ENCODE measurements at regions not wholly inside any gene's neighbourhood (a gene's known extent, or its start where the extent isn't known, plus 50 kb on each side); places are given as distances from the start of the nearest gene placed in this dataset.

DNA sequence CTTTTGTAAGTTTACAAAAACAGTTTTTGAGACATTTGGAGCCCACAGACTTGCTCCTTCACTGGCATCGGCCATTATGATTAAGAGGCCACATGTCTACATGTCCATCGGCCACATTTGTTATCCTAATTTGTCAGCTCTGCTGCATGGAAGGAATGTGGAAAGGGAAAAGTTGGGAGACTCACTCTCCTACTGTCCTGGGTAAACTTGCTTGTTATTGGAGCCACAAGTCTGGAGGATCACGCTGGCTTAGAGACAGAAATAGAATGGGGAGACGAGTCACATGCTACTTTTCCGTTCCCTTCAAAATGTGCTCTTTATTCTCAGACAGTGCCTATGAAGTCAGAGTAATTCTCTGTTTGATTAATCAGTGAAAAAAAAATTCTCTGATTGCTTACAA is 741.2 kb upstream of the PCDH9 start:
- Histone ChIP-seq H3K36me3 (no peaks in the 10 kb centered on the region), H3K9me3 (no peaks in the 10 kb centered on the region), H3K27me3 (no peaks in the 10 kb centered on the region), H3K27ac (no peak overlapping the region), H3K4me1 (no peaks in the 10 kb centered on the region), H3K4me3 (no peak overlapping the region)
- DNase-seq = no peak
- TF ChIP-seq POLR2AphosphoS5 (IDR thresholded peaks at IDR 0.05) = no peak
- TF ChIP-seq, protein P1, sequence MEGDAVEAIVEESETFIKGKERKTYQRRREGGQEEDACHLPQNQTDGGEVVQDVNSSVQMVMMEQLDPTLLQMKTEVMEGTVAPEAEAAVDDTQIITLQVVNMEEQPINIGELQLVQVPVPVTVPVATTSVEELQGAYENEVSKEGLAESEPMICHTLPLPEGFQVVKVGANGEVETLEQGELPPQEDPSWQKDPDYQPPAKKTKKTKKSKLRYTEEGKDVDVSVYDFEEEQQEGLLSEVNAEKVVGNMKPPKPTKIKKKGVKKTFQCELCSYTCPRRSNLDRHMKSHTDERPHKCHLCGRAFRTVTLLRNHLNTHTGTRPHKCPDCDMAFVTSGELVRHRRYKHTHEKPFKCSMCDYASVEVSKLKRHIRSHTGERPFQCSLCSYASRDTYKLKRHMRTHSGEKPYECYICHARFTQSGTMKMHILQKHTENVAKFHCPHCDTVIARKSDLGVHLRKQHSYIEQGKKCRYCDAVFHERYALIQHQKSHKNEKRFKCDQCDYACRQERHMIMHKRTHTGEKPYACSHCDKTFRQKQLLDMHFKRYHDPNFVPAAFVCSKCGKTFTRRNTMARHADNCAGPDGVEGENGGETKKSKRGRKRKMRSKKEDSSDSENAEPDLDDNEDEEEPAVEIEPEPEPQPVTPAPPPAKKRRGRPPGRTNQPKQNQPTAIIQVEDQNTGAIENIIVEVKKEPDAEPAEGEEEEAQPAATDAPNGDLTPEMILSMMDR (IDR thresholded peaks at IDR 0.05) = no peak
- TF ChIP-seq EP300 (IDR thresholded peaks at IDR 0.05; ENCODE audit: low read depth) = no peak
- no peak for TF ChIP-seq POLR2A (IDR thresholded peaks at IDR 0.05)
- in situ Hi-C loops (cut with MboI; ENCODE audit: low pct_ligation_motif_present in 1 of 4, low pct_unique_long_range_greater_than_20kb in 1 of 4, low sequenced_read_pairs in 3 of 4) (no loop called here), intact Hi-C loops (cut with DNase I; ENCODE audit: low total_unique reads) (no loop called here)
- 87 to 89% methylated on average over 3 to 5 of the region's 5 CpGs for WGBS, 2 donors (ENCODE audit: low coverage in 1 of 2)

DNA sequence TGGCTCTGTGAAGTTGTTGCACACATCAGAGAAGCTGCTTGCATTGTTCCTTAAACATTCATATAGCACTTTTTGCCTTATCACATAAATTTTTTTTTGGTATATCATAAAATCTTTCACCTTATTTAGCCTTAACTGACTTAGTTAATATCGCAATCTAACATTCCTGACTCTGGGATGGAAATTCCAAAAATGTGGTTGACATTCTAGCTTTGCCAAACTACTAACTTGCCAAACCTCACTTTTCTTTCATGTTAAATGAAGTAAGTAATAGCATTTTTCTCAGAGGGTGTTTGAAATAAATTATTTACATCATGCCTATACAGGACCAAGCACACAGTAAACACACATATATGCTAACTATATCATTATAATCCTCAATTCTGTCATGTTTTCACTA is 736.9 kb upstream of the PCDH9 start:
- in situ Hi-C loops (cut with MboI; ENCODE audit: low pct_ligation_motif_present in 1 of 4, low pct_unique_long_range_greater_than_20kb in 1 of 4, low sequenced_read_pairs in 3 of 4) = no loop called here
- H3K9me3 ChIP-seq = no peaks in the 10 kb centered on the region
- no peaks in the 10 kb centered on the region for H3K36me3 ChIP-seq
- TF ChIP-seq, protein P1 (IDR thresholded peaks at IDR 0.05) = no peak
- TF ChIP-seq POLR2A (IDR thresholded peaks at IDR 0.05) (no peak), EP300 (IDR thresholded peaks at IDR 0.05; ENCODE audit: low read depth) (no peak), POLR2AphosphoS5 (IDR thresholded peaks at IDR 0.05) (no peak)
- no peak for DNase-seq
- 80 to 83% methylated on average over 1 of the region's 1 CpG for WGBS, 2 donors (ENCODE audit: low coverage in 1 of 2)
- no peaks in the 10 kb centered on the region for H3K4me1 ChIP-seq
- intact Hi-C loops (cut with DNase I; ENCODE audit: low total_unique reads) = no loop called here
- H3K27me3 ChIP-seq = no peaks in the 10 kb centered on the region
- H3K4me3 ChIP-seq = no peak overlapping the region
- no peak overlapping the region for H3K27ac ChIP-seq

DNA sequence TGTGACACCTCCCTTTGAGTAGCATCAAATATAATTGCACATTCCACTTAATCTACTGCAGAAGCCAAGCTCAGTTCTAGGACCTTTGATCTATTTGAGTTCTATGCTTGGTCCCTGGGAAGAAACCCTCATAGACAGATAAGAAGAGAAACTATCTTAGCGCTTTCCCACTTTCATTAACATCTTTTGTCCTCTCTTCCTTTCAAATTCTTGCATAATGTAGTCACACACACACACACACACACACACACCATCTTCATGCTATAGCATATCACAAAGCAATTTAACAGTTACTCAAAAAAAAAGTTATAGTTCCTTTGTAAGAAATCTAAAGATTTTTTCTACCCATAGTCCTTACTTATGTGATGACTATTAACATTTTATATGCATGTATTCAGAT is 735.9 kb upstream of the PCDH9 start:
- in situ Hi-C loops (cut with MboI; ENCODE audit: low pct_ligation_motif_present in 1 of 4, low pct_unique_long_range_greater_than_20kb in 1 of 4, low sequenced_read_pairs in 3 of 4) = no loop called here
- Histone ChIP-seq H3K27me3 (no peaks in the 10 kb centered on the region), H3K36me3 (no peaks in the 10 kb centered on the region), H3K4me1 (no peaks in the 10 kb centered on the region), H3K27ac (no peak overlapping the region), H3K4me3 (no peak overlapping the region), H3K9me3 (no peaks in the 10 kb centered on the region)
- TF ChIP-seq EP300 (IDR thresholded peaks at IDR 0.05; ENCODE audit: low read depth) (no peak), POLR2A (IDR thresholded peaks at IDR 0.05) (no peak), POLR2AphosphoS5 (IDR thresholded peaks at IDR 0.05) (no peak)
- TF ChIP-seq, protein P1 (IDR thresholded peaks at IDR 0.05) = no peak
- DNase-seq = no peak
- intact Hi-C loops (cut with DNase I; ENCODE audit: low total_unique reads) = no loop called here
- 83 to 92% methylated on average over 1 of the region's 1 CpG for WGBS, 2 donors (ENCODE audit: low coverage in 1 of 2)

DNA sequence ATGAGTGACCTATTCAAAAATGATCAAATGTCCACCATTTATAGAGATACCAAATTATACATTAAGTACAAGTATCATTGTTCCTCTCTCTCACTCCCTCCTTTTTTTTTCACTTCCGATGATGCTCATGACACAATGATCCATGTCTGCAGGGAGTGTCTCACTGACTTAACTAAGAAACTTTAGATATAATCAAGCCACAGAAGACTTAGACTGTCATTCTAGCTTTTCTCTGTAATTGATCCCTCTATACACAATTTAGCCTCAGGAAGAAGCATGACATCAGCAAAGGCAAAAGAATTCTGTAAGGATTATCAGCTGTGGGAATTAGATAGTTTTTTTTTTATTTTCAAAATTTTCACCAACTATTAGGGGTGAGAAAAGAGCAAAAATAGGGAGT is 734.9 kb upstream of the PCDH9 start:
- Histone ChIP-seq H3K4me1 (no peaks in the 10 kb centered on the region), H3K36me3 (no peaks in the 10 kb centered on the region), H3K27me3 (no peaks in the 10 kb centered on the region), H3K27ac (no peak overlapping the region), H3K4me3 (no peak overlapping the region), H3K9me3 (no peaks in the 10 kb centered on the region)
- no peak for DNase-seq
- WGBS, 2 donors (ENCODE audit: low coverage in 1 of 2) = 74 to 80% methylated on average over 1 of the region's 1 CpG
- in situ Hi-C loops (cut with MboI; ENCODE audit: low pct_ligation_motif_present in 1 of 4, low pct_unique_long_range_greater_than_20kb in 1 of 4, low sequenced_read_pairs in 3 of 4) (no loop called here), intact Hi-C loops (cut with DNase I; ENCODE audit: low total_unique reads) (no loop called here)
- TF ChIP-seq, protein P1 (IDR thresholded peaks at IDR 0.05) = no peak
- TF ChIP-seq POLR2A (IDR thresholded peaks at IDR 0.05) (no peak), EP300 (IDR thresholded peaks at IDR 0.05; ENCODE audit: low read depth) (no peak), POLR2AphosphoS5 (IDR thresholded peaks at IDR 0.05) (no peak)

Data from transverse colon (tissue), 4 donors.